Neural cell (in vitro differentiated cells): ENCODE measurements at regions not wholly inside any gene's neighbourhood (a gene's known extent, or its start where the extent isn't known, plus 50 kb on each side); places are given as distances from the start of the nearest gene placed in this dataset.

Experiments used
- H2AFZ ChIP-seq: fragments of 200-600, 300-800 bp; sonication (generic), shearing (Covaris generic); 2 replicates; pipeline ENCODE4 v1.6.0; 2014; ENCODE audit warnings: low read depth, mild to moderate bottlenecking, antibody characterized with exemption, low read length, moderate library complexity
- H3F3A ChIP-seq: fragments of 200-600 bp; shearing (Covaris generic); 2 replicates; pipeline ENCODE4 v1.6.1; 2016; ENCODE audit warnings: mild to moderate bottlenecking, moderate library complexity, mixed read lengths, antibody characterized with exemption, low read length; ENCODE audit not compliant: insufficient read depth, poor library complexity, severe bottlenecking
- H3K27ac ChIP-seq: fragments of 200-600, 300-800 bp; sonication (generic), shearing (Covaris generic); 2 replicates; pipeline ENCODE4 v1.5.1; 2014; ENCODE audit warnings: mild to moderate bottlenecking, low read length, moderate library complexity
- H3K27me3 ChIP-seq: fragments of 300-800, 200-600 bp; sonication (generic), shearing (Covaris generic); 2 replicates; pipeline ENCODE4 v1.6.0; 2014; ENCODE audit warnings: mild to moderate bottlenecking, low read depth, low read length, moderate library complexity; ENCODE audit not compliant: insufficient read depth
- H3K36me3 ChIP-seq: fragments of 300-800, 200-600 bp; sonication (generic), shearing (Covaris generic); 2 replicates; pipeline ENCODE4 v1.5.1; 2014; ENCODE audit warnings: mild to moderate bottlenecking, antibody characterized with exemption, low read length, moderate library complexity; ENCODE audit not compliant: insufficient read depth
- H3K4me2 ChIP-seq: fragments of 300-800, 200-600 bp; sonication (generic), shearing (Covaris generic); 2 replicates; pipeline ENCODE4 v1.6.0; 2014; ENCODE audit warnings: mild to moderate bottlenecking, low read length
- H3K4me3 ChIP-seq: fragments of 300-800, 200-600 bp; sonication (generic), shearing (Covaris generic); 2 replicates; pipeline ENCODE4 v1.5.1; 2014; ENCODE audit warnings: mild to moderate bottlenecking, low read length, moderate library complexity
- H3K79me2 ChIP-seq: fragments of 200-600 bp; shearing (Covaris generic); replicated peaks from 2 replicates; pipeline ENCODE4 v1.6.0; 2014; ENCODE audit warnings: mild to moderate bottlenecking, low read length, moderate library complexity; ENCODE audit not compliant: insufficient read depth
- H3K9ac ChIP-seq: fragments of 300-800, 200-600 bp; sonication (generic), shearing (Covaris generic); 2 replicates; pipeline ENCODE4 v1.6.1; 2016; ENCODE audit warnings: mild to moderate bottlenecking, low read length, mixed read lengths
- H3K9me2 ChIP-seq: fragments of 200-600 bp; shearing (Covaris generic); 2 replicates; pipeline ENCODE4 v1.6.1; 2016; ENCODE audit warnings: mild to moderate bottlenecking, low read length, mixed read lengths; ENCODE audit not compliant: insufficient read depth
- H3K9me3 ChIP-seq: fragments of 200-600, 300-800 bp; sonication (generic), shearing (Covaris generic); 2 replicates; pipeline ENCODE4 v1.6.1; 2016; ENCODE audit warnings: mild to moderate bottlenecking, mixed run types, low read length, moderate library complexity, mixed read lengths
- H4K20me1 ChIP-seq: fragments of 200-600 bp; shearing (Covaris generic); 2 replicates; pipeline ENCODE4 v1.6.1; 2016; ENCODE audit warnings: mild to moderate bottlenecking, mixed run types; ENCODE audit not compliant: insufficient read depth
- CTCF ChIP-seq: fragments of 450-650 bp; IDR thresholded peaks from 2 replicates; pipeline ENCODE4 v1.5.1; 2014; ENCODE audit warnings: antibody characterized with exemption, mild to moderate bottlenecking, moderate library complexity; ENCODE audit not compliant: poor library complexity, severe bottlenecking
- EP300 ChIP-seq: fragments of 450-650 bp; conservative IDR thresholded peaks from 2 replicates; pipeline ENCODE4 v1.6.1; 2014; ENCODE audit warnings: antibody characterized with exemption, mild to moderate bottlenecking, moderate library complexity; ENCODE audit not compliant: poor library complexity, severe bottlenecking
- EZH2 ChIP-seq: fragments of 200-600, 300-800 bp; shearing (Covaris generic), sonication (generic); IDR thresholded peaks from 2 replicates; pipeline ENCODE4 v1.6.1; 2014; ENCODE audit warnings: antibody characterized with exemption, low read length, borderline replicate concordance, mild to moderate bottlenecking; ENCODE audit not compliant: insufficient read depth, poor library complexity, severe bottlenecking
- POLR2AphosphoS5 ChIP-seq: IDR thresholded peaks from 2 replicates; pipeline ENCODE4 v1.6.1; 2012
- RAD21 ChIP-seq: fragments of 450-650 bp; conservative IDR thresholded peaks from 2 replicates; pipeline ENCODE4 v1.6.1; 2014; ENCODE audit warnings: antibody characterized with exemption, mild to moderate bottlenecking, moderate library complexity
- REST ChIP-seq: IDR thresholded peaks from 2 replicates; pipeline ENCODE4 v1.6.1; 2012; ENCODE audit warnings: borderline replicate concordance
- SMC3 ChIP-seq: fragments of 450-650 bp; conservative IDR thresholded peaks from 2 replicates; pipeline ENCODE4 v1.6.1; 2014; ENCODE audit warnings: antibody characterized with exemption, mild to moderate bottlenecking, moderate library complexity; ENCODE audit not compliant: poor library complexity
- TAF1 ChIP-seq: IDR thresholded peaks from 2 replicates; pipeline ENCODE4 v1.6.1; 2012; ENCODE audit warnings: low read depth

GRCh38 chr2:181123798-181124231 is 143.4 kb downstream of the UBE2E3 start:
- no peak overlapping the region for H3K4me3 ChIP-seq
- no peak overlapping the region for H3K9ac ChIP-seq
- no peaks in the 10 kb centered on the region for H4K20me1 ChIP-seq
- no peaks in the 10 kb centered on the region for H3K9me2 ChIP-seq
- no peak overlapping the region for H3K27ac ChIP-seq
- H3K4me2 ChIP-seq = no peak overlapping the region
- no peak overlapping the region for H2AFZ ChIP-seq
- no peaks in the 10 kb centered on the region for H3K9me3 ChIP-seq
- H3K27me3 ChIP-seq = no peaks in the 10 kb centered on the region
- H3K79me2 ChIP-seq = no peaks in the 10 kb centered on the region
- no peaks in the 10 kb centered on the region for H3F3A ChIP-seq
- TF ChIP-seq TAF1 (no peak), POLR2AphosphoS5 (no peak), EZH2 (no peak), RAD21 (no peak), EP300 (no peak), CTCF (no peak), SMC3 (no peak)
- H3K36me3 ChIP-seq = no peaks in the 10 kb centered on the region

- no peak for TF ChIP-seq EZH2
- H3K9ac ChIP-seq = no peak overlapping the region
- no peaks in the 10 kb centered on the region for H3K79me2 ChIP-seq
- no peaks in the 10 kb centered on the region for H3K9me2 ChIP-seq
- H2AFZ ChIP-seq = no peak overlapping the region
- no peak overlapping the region for H3K27ac ChIP-seq
- H3K27me3 ChIP-seq = no peaks in the 10 kb centered on the region
- no peaks in the 10 kb centered on the region for H3K36me3 ChIP-seq
- H3K4me2 ChIP-seq = no peak overlapping the region
- no peaks in the 10 kb centered on the region for H3F3A ChIP-seq
- no peak overlapping the region for H3K4me3 ChIP-seq
- H3K9me3 ChIP-seq = no peaks in the 10 kb centered on the region
- no peaks in the 10 kb centered on the region for H4K20me1 ChIP-seq
Measured at GRCh38 chr2:181124497-181124896, 144.1 kb downstream of the UBE2E3 start.

- Histone ChIP-seq H3K27me3 (no peaks in the 10 kb centered on the region), H3K36me3 (no peaks in the 10 kb centered on the region), H3K9ac (no peak overlapping the region), H3K9me3 (no peaks in the 10 kb centered on the region), H3K4me3 (no peak overlapping the region), H3K27ac (no peak overlapping the region), H3K79me2 (no peaks in the 10 kb centered on the region), H3F3A (no peaks in the 10 kb centered on the region), H2AFZ (no peak overlapping the region), H3K4me2 (no peak overlapping the region), H3K9me2 (no peaks in the 10 kb centered on the region), H4K20me1 (no peaks in the 10 kb centered on the region)
- TF ChIP-seq EZH2 (no peak), RAD21 (no peak), CTCF (no peak), POLR2AphosphoS5 (no peak), REST (no peak), EP300 (no peak), TAF1 (no peak), SMC3 (no peak)
Measured at GRCh38 chr2:181125359-181125758, 145.0 kb downstream of the UBE2E3 start.
